Ishikawa (cell line): ENCODE measurements at regions not wholly inside any gene's neighbourhood (a gene's known extent, or its start where the extent isn't known, plus 50 kb on each side); places are given as distances from the start of the nearest gene placed in this dataset.

ENCODE experiments used
- CEBPB ChIP-seq: IDR thresholded peaks from 2 replicates; pipeline ENCODE4 v1.6.1; 2012
- EGR1 ChIP-seq: IDR thresholded peaks from 2 replicates; pipeline ENCODE4 v1.6.1; 2012
- MAX ChIP-seq: IDR thresholded peaks from 2 replicates; pipeline ENCODE4 v1.6.1; 2012
- REST ChIP-seq: IDR thresholded peaks from 2 replicates; pipeline ENCODE4 v1.6.1; 2012; ENCODE audit warnings: low read depth, mild to moderate bottlenecking

GRCh38 chrX:69038816-69039215 lies 126.4 kb downstream of the PJA1 start:
- TF ChIP-seq CEBPB, result no peak
- no peak for TF ChIP-seq EGR1
- no peak for TF ChIP-seq REST
- no peak for TF ChIP-seq MAX
